NCI-H1930 (cell line): ENCODE measurements at regions not wholly inside any gene's neighbourhood (a gene's known extent, or its start where the extent isn't known, plus 50 kb on each side); places are given as distances from the start of the nearest gene placed in this dataset.
"Not testable (repeated sequence)": the region's sequence is repeated elsewhere in the genome, so short reads cannot be mapped to it uniquely, and the experiment has no call there.

Source experiments
- DNase-seq, 2 experiments: peaks; one replicate each; lab custom pipeline; 2025; lab: John Stamatoyannopoulos, UW

- no peak for DNase-seq
Observed at GRCh38 chr4:177494791-177495190, 52.6 kb upstream of the AGA start.

GRCh38 chr4:177495626-177496025 is 53.4 kb upstream of the AGA start:
- not testable (repeated sequence) for DNase-seq

GRCh38 chr4:177499537-177499936 is 57.3 kb upstream of the AGA start:
- no peak for DNase-seq

GRCh38 chr4:177505171-177505615 is 63.0 kb upstream of the AGA start:
- DNase-seq = no peak

- no peak for DNase-seq
Observed at GRCh38 chr4:177508662-177509061, 66.4 kb upstream of the AGA start.

- DNase-seq = no peak
Observed at GRCh38 chr4:177509226-177509745, 67.0 kb upstream of the AGA start.

- DNase-seq = no peak
Observed at GRCh38 chr4:177511611-177512010, 69.4 kb upstream of the AGA start.

- no peak for DNase-seq
Observed at GRCh38 chr4:177512646-177513045, 70.4 kb upstream of the AGA start.

- no peak for DNase-seq
Observed at GRCh38 chr4:177517862-177518261, 75.6 kb upstream of the AGA start.

- DNase-seq = no peak
Observed at GRCh38 chr4:177519481-177520260, 77.4 kb upstream of the AGA start.

GRCh38 chr4:177528620-177529019 is 86.4 kb upstream of the AGA start:
- no peak for DNase-seq

GRCh38 chr4:177530561-177530960 is 88.3 kb upstream of the AGA start:
- DNase-seq = no peak

GRCh38 chr4:177532358-177532757 is 90.1 kb upstream of the AGA start:
- DNase-seq = no peak

- DNase-seq = not testable (repeated sequence)
Observed at GRCh38 chr4:177534841-177535240, 92.6 kb upstream of the AGA start.

- DNase-seq = no peak
Observed at GRCh38 chr4:177546745-177547144, 104.5 kb upstream of the AGA start.

- DNase-seq = no peak
Observed at GRCh38 chr4:177547985-177548384, 105.7 kb upstream of the AGA start.

GRCh38 chr4:177555007-177555574 is 112.9 kb upstream of the AGA start:
- DNase-seq = no peak

- no peak for DNase-seq
Observed at GRCh38 chr4:177557416-177557815, 115.2 kb upstream of the AGA start.

- no peak for DNase-seq
Observed at GRCh38 chr4:177558995-177559394, 116.8 kb upstream of the AGA start.

- DNase-seq = no peak
Observed at GRCh38 chr4:177562163-177562562, 119.9 kb upstream of the AGA start.

- no peak for DNase-seq
Observed at GRCh38 chr4:177562859-177563258, 120.6 kb upstream of the AGA start.

- no peak for DNase-seq
Observed at GRCh38 chr4:177566691-177567090, 124.5 kb upstream of the AGA start.

- no peak for DNase-seq
Observed at GRCh38 chr4:177568931-177569330, 126.7 kb upstream of the AGA start.

GRCh38 chr4:177569434-177569833 is 127.2 kb upstream of the AGA start:
- no peak for DNase-seq
